Liver (tissue), 8 donors: ENCODE measurements at regions not wholly inside any gene's neighbourhood (a gene's known extent, or its start where the extent isn't known, plus 50 kb on each side); places are given as distances from the start of the nearest gene placed in this dataset.

Experiments used
- DNase-seq: peaks from one replicate; pipeline ENCODE4 v3.0.0-alpha.2; 2017; ENCODE audit warnings: low spot score
- H3K27ac ChIP-seq, 2 donors: one replicate each; pipeline ENCODE4 v1.7.0; 2013; ENCODE audit warnings: inconsistent platforms in 2 of 2, low read length in 2 of 2, control low read depth in 1 of 2, low read depth in 1 of 2, mild to moderate bottlenecking in 1 of 2
- H3K27me3 ChIP-seq, 4 donors: one replicate each; pipeline versions ENCODE4 v1.6.1 to v1.7.0; 2013; ENCODE audit warnings: low read length in 3 of 4, inconsistent platforms in 1 of 4, mild to moderate bottlenecking in 1 of 4, moderate library complexity in 1 of 4; ENCODE audit not compliant: control insufficient read depth in 4 of 4, insufficient read depth in 4 of 4
- H3K36me3 ChIP-seq, 4 donors: one replicate each; pipeline versions ENCODE4 v1.6.1 to v1.7.0; 2013; ENCODE audit warnings: low read length in 3 of 4, mild to moderate bottlenecking in 3 of 4, low read depth in 1 of 4, moderate library complexity in 1 of 4; ENCODE audit not compliant: control insufficient read depth in 4 of 4, insufficient read depth in 3 of 4
- H3K4me1 ChIP-seq, 4 donors: one replicate each; pipeline versions ENCODE4 v1.6.1 to v1.7.0; 2013; ENCODE audit warnings: low read length in 3 of 4, mild to moderate bottlenecking in 3 of 4, moderate library complexity in 1 of 4; ENCODE audit not compliant: control insufficient read depth in 4 of 4, insufficient read depth in 4 of 4
- H3K4me3 ChIP-seq, 3 donors: one replicate each; pipeline versions ENCODE4 v1.6.1 to v1.7.0; 2013; ENCODE audit warnings: low read length in 3 of 3, control low read depth in 1 of 3, low read depth in 1 of 3, mild to moderate bottlenecking in 1 of 3
- H3K9ac ChIP-seq, 2 donors: one replicate each; pipeline ENCODE4 v1.7.0; 2013; ENCODE audit warnings: low read length in 2 of 2, mild to moderate bottlenecking in 2 of 2, moderate library complexity in 2 of 2, control low read depth in 1 of 2, low read depth in 1 of 2
- H3K9me3 ChIP-seq, 4 donors: one replicate each; pipeline versions ENCODE4 v1.6.1 to v1.7.0; 2013; ENCODE audit warnings: low read length in 3 of 4; ENCODE audit not compliant: control insufficient read depth in 4 of 4
- FOXA1 ChIP-seq: IDR thresholded peaks from 2 replicates; pipeline ENCODE4 v1.6.1; 2016; ENCODE audit warnings: antibody characterized with exemption
- FOXA2 ChIP-seq: IDR thresholded peaks from 2 replicates; pipeline ENCODE4 v1.6.1; 2016; ENCODE audit warnings: antibody characterized with exemption
- HNF4A ChIP-seq, 2 donors: conservative IDR thresholded peaks; 2 replicates each; pipeline ENCODE4 v1.6.1; 2016; ENCODE audit warnings: antibody characterized with exemption in 2 of 2, mild to moderate bottlenecking in 2 of 2
- HNF4G ChIP-seq: IDR thresholded peaks from 2 replicates; pipeline ENCODE4 v1.6.1; 2016; ENCODE audit warnings: antibody characterized with exemption
- JUND ChIP-seq, 2 donors: IDR thresholded peaks; 2 replicates each; pipeline ENCODE4 v1.6.1; 2016; ENCODE audit warnings: antibody characterized with exemption in 2 of 2
- NR2F2 ChIP-seq: IDR thresholded peaks from 2 replicates; pipeline ENCODE4 v1.6.1; 2016; ENCODE audit warnings: antibody characterized with exemption
- RAD21 ChIP-seq, 2 donors: IDR thresholded peaks; 2 replicates each; pipeline ENCODE4 v1.6.1; 2016; ENCODE audit warnings: antibody characterized with exemption in 2 of 2, mild to moderate bottlenecking in 2 of 2
- RXRA ChIP-seq, 2 donors: IDR thresholded peaks; 2 replicates each; pipeline ENCODE4 v1.6.1; 2017 to 2018; ENCODE audit warnings: antibody characterized with exemption in 2 of 2, mild to moderate bottlenecking in 1 of 2
- TAF1 ChIP-seq: conservative IDR thresholded peaks from 2 replicates; pipeline ENCODE4 v1.6.1; 2016; ENCODE audit warnings: antibody characterized with exemption, mild to moderate bottlenecking
- YY1 ChIP-seq: IDR thresholded peaks from 2 replicates; pipeline ENCODE4 v1.6.1; 2016; ENCODE audit warnings: antibody characterized with exemption, mild to moderate bottlenecking
- WGBS: extraction: QIAGEN DNeasy Blood & Tissue Kit; methylation state at CpG from one replicate; pipeline ENCODE4 v1.1.7; 2013; 5-methylcytosine and 5-hydroxymethylcytosine counted together
- TF ChIP-seq, protein P1 (sequence below): IDR thresholded peaks from 2 replicates; pipeline ENCODE4 v1.6.1; 2016; ENCODE audit warnings: antibody characterized with exemption
- TF ChIP-seq, protein P2 (sequence below): fragments of 150-350 bp; IDR thresholded peaks from 2 replicates; pipeline ENCODE4 v1.5.1; 2017; ENCODE audit warnings: improper control_type of control experiment, low read depth, low read length; ENCODE audit not compliant: missing input control
- TF ChIP-seq, protein P3 (sequence below): IDR thresholded peaks from 2 replicates; pipeline ENCODE4 v1.6.1; 2016; ENCODE audit warnings: antibody characterized with exemption, mild to moderate bottlenecking
- TF ChIP-seq, protein P4 (sequence below): IDR thresholded peaks from 2 replicates; pipeline ENCODE4 v1.6.1; 2016; ENCODE audit warnings: antibody characterized with exemption
- donor health status: healthy.
- donor health status: healthy.
- donor health status: healthy.
- donor health status: healthy.
- donor health status: healthy.

DNA sequence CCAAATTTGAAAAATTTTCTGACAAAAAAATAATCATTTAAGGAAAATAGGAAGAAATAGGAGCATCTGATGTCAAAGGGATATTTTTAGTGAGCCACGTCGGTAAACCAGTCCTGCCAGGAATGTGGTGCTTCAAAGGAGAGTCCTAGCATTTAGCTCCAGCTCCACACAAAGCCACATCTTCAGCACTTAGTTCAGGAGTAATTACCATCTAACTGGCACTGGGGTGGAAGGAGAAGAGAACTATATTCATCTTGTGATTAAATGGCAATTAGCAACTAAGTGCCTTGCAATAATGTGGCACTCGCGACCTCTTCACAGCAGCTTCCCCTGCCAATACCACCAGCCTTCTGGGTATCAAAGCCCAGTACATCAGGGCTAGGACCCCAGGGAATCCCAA is 409.1 kb downstream of the SETD4 start:
- no peak overlapping the region for H3K27ac ChIP-seq
- H3K27me3 ChIP-seq, result peaks cover 0 to 5% (median 0%) of the 10 kb centered on the region in 4 donors
- H3K4me3 ChIP-seq, result no peak overlapping the region
- H3K9me3 ChIP-seq, result no peaks in the 10 kb centered on the region
- 58% methylated on average over 4 of the region's 4 CpGs for WGBS
- H3K36me3 ChIP-seq, result no peaks in the 10 kb centered on the region
- no peak for TF ChIP-seq HNF4G
- DNase-seq, result no peak
- peaks cover 0 to 4% (median 0%) of the 10 kb centered on the region in 4 donors for H3K4me1 ChIP-seq
- no peak overlapping the region for H3K9ac ChIP-seq

DNA sequence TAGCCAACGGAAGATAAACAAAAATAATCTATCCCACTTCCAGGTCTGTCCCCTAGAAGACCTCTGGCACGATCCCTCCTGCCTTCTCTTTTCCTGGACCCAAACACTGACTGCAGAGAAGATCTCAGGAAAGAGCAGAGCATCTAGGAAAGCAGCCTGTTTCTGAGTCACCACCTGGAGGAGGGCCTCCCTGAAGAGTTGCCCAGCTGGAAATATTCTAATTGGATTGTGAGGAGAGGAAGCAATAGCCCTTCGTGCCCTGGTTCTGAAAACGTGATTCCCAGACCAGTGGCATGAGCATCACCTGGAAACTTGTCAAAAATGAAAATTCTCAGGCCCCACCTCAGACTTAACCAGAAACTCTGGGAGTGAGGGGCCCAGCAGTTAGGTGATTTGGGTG is 411.1 kb downstream of the SETD4 start:
- DNase-seq, result no peak
- H3K36me3 ChIP-seq, result no peaks in the 10 kb centered on the region
- H3K27me3 ChIP-seq, result peaks cover 0 to 5% (median 0%) of the 10 kb centered on the region in 4 donors
- TF ChIP-seq HNF4G (no peak), HNF4A (conservative IDR thresholded peaks at IDR 0.05) (no peak), NR2F2 (no peak), TAF1 (no peak), JUND (IDR thresholded peaks at IDR 0.05) (no peak), FOXA2 (no peak), RXRA (IDR thresholded peaks at IDR 0.05) (no peak)
- TF ChIP-seq, protein P1, sequence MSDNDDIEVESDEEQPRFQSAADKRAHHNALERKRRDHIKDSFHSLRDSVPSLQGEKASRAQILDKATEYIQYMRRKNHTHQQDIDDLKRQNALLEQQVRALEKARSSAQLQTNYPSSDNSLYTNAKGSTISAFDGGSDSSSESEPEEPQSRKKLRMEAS, result no peak
- TF ChIP-seq, protein P2, sequence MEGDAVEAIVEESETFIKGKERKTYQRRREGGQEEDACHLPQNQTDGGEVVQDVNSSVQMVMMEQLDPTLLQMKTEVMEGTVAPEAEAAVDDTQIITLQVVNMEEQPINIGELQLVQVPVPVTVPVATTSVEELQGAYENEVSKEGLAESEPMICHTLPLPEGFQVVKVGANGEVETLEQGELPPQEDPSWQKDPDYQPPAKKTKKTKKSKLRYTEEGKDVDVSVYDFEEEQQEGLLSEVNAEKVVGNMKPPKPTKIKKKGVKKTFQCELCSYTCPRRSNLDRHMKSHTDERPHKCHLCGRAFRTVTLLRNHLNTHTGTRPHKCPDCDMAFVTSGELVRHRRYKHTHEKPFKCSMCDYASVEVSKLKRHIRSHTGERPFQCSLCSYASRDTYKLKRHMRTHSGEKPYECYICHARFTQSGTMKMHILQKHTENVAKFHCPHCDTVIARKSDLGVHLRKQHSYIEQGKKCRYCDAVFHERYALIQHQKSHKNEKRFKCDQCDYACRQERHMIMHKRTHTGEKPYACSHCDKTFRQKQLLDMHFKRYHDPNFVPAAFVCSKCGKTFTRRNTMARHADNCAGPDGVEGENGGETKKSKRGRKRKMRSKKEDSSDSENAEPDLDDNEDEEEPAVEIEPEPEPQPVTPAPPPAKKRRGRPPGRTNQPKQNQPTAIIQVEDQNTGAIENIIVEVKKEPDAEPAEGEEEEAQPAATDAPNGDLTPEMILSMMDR, result no peak
- TF ChIP-seq, protein P3, sequence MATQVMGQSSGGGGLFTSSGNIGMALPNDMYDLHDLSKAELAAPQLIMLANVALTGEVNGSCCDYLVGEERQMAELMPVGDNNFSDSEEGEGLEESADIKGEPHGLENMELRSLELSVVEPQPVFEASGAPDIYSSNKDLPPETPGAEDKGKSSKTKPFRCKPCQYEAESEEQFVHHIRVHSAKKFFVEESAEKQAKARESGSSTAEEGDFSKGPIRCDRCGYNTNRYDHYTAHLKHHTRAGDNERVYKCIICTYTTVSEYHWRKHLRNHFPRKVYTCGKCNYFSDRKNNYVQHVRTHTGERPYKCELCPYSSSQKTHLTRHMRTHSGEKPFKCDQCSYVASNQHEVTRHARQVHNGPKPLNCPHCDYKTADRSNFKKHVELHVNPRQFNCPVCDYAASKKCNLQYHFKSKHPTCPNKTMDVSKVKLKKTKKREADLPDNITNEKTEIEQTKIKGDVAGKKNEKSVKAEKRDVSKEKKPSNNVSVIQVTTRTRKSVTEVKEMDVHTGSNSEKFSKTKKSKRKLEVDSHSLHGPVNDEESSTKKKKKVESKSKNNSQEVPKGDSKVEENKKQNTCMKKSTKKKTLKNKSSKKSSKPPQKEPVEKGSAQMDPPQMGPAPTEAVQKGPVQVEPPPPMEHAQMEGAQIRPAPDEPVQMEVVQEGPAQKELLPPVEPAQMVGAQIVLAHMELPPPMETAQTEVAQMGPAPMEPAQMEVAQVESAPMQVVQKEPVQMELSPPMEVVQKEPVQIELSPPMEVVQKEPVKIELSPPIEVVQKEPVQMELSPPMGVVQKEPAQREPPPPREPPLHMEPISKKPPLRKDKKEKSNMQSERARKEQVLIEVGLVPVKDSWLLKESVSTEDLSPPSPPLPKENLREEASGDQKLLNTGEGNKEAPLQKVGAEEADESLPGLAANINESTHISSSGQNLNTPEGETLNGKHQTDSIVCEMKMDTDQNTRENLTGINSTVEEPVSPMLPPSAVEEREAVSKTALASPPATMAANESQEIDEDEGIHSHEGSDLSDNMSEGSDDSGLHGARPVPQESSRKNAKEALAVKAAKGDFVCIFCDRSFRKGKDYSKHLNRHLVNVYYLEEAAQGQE, result no peak
- H3K27ac ChIP-seq, result no peak overlapping the region
- WGBS, result 46% methylated on average over 4 of the region's 4 CpGs
- H3K9ac ChIP-seq, result no peak overlapping the region
- no peak overlapping the region for H3K4me3 ChIP-seq
- H3K4me1 ChIP-seq, result peaks cover 0 to 4% (median 0%) of the 10 kb centered on the region in 4 donors
- H3K9me3 ChIP-seq, result no peaks in the 10 kb centered on the region

DNA sequence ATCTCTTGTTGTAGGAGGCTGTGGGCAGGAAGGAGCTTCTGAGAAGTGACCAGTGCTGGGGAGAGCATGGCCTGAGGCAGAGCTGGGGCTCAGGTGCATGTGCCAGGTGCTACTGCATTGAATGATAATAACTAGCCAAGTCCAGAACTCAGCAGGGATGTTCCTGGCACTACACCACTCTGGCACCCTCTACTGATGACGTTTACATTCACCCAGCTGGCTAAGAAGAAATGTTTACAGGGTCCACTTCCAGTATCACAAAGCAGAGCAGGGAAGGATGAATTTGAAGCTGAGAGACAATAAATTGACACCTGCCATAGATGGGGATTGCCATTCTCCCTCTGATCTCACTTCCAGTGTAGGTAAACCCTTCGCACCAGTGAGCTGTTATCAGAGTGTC is 411.8 kb downstream of the SETD4 start:
- no peak for DNase-seq
- H3K4me1 ChIP-seq, result peaks cover 0 to 4% (median 0%) of the 10 kb centered on the region in 4 donors
- no peaks in the 10 kb centered on the region for H3K9me3 ChIP-seq
- H3K9ac ChIP-seq, result no peak overlapping the region
- no peak overlapping the region for H3K4me3 ChIP-seq
- no peak overlapping the region for H3K27ac ChIP-seq
- no peaks in the 10 kb centered on the region for H3K36me3 ChIP-seq
- H3K27me3 ChIP-seq, result peaks cover 0 to 7% (median 0%) of the 10 kb centered on the region in 4 donors
- WGBS, result 26% methylated on average over 2 of the region's 2 CpGs
- no peak for TF ChIP-seq NR2F2
- no peak for TF ChIP-seq JUND (IDR thresholded peaks at IDR 0.05)
- TF ChIP-seq HNF4A (conservative IDR thresholded peaks at IDR 0.05), result peak in 1 of 2 donors; percentile 41
- TF ChIP-seq, protein P4, sequence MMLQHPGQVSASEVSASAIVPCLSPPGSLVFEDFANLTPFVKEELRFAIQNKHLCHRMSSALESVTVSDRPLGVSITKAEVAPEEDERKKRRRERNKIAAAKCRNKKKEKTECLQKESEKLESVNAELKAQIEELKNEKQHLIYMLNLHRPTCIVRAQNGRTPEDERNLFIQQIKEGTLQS, result no peak
- TF ChIP-seq FOXA2, result peak; percentile 66
- TF ChIP-seq RXRA (IDR thresholded peaks at IDR 0.05), result peak in 1 of 2 donors; percentile 18
- TF ChIP-seq YY1, result no peak
- peak; percentile 36 to 67 for TF ChIP-seq RAD21 (IDR thresholded peaks at IDR 0.05)
- TF ChIP-seq FOXA1, result no peak
